HCT116 (cell line): ENCODE measurements at regions not wholly inside any gene's neighbourhood (a gene's known extent, or its start where the extent isn't known, plus 50 kb on each side); places are given as distances from the start of the nearest gene placed in this dataset.

Experiments
- ATAC-seq: fragments of 200-7000 bp; cut with Tn5 transposase; 2 replicates; pipeline ENCODE4 v1.9.1; 2020; ENCODE audit warnings: mild to moderate bottlenecking, moderate library complexity
- BruUV-seq: library from RNA; stranded (reverse); fragments of 400-500 nt; replicated peaks from 2 replicates; lab custom pipeline; 2021; lab: Mats Ljungman, UMichigan
- CTCF ChIA-PET: fragments of 300-600 bp; sonication (Branson Sonifier 250); formaldehyde crosslinking; loops from one replicate; lab custom pipeline; 2021; ENCODE audit warnings: antibody characterized with exemption; lab: Charles Lee
- POLR2A ChIA-PET: fragments of 300-600, 350-600 bp; sonication (Branson Sonifier 250); formaldehyde crosslinking; loops from one replicate; lab custom pipeline; 2021; ENCODE audit warnings: antibody characterized with exemption; lab: Charles Lee
- RAD21 ChIA-PET, 2 experiments: fragments of 300-600 bp; sonication (Branson Sonifier 250); formaldehyde crosslinking; loops; one replicate each; lab custom pipeline; 2023; ENCODE audit warnings: low total read pairs in 2 of 2; ENCODE audit not compliant: uncharacterized antibody in 2 of 2, unreplicated experiment in 2 of 2, low non-redundant PET in 1 of 2; lab: Charles Lee
- DNase-seq: peaks from one replicate; pipeline ENCODE4 v3.0.0-alpha.2; 2010; ENCODE audit warnings: low read depth, low spot score
- H2AFZ ChIP-seq: fragments of 200-600 bp; shearing (Covaris generic), sonication (generic); 2 replicates; pipeline ENCODE4 v1.6.1; 2017; ENCODE audit warnings: low read depth, mixed run types, mixed read lengths, antibody characterized with exemption, low read length; ENCODE audit not compliant: poor library complexity, severe bottlenecking
- H3K27ac ChIP-seq: 2 replicates; pipeline ENCODE4 v1.5.1; 2012; ENCODE audit warnings: low read depth, low read length
- H3K27me3 ChIP-seq: fragments of 200-600 bp; sonication (generic); 2 replicates; pipeline ENCODE4 v1.6.1; 2016; ENCODE audit warnings: mixed run types, low read length, mixed read lengths; ENCODE audit not compliant: insufficient read depth
- H3K36me3 ChIP-seq, 2 experiments: fragments of 200-500 bp in 1 of 2; fragments of 200-600 bp in 1 of 2; sonication (Bioruptor generic) in 1 of 2; sonication (generic) in 1 of 2; 2 replicates each; pipeline versions ENCODE4 v1.5.1 to v1.6.1; 2014 to 2016; ENCODE audit warnings: low read length in 2 of 2, inconsistent platforms in 1 of 2, mixed read lengths in 1 of 2, mixed run types in 1 of 2; ENCODE audit not compliant: insufficient read depth in 2 of 2, control insufficient read depth in 1 of 2
- H3K4me1 ChIP-seq, 2 experiments: fragments of 200-600 bp in 1 of 2; sonication (generic) in 1 of 2; 2 replicates each; pipeline versions ENCODE4 v1.5.1 to v1.6.1; 2012 to 2017; ENCODE audit warnings: low read length in 2 of 2, inconsistent platforms in 1 of 2, mild to moderate bottlenecking in 1 of 2, mixed read lengths in 1 of 2, mixed run types in 1 of 2, moderate library complexity in 1 of 2; ENCODE audit not compliant: insufficient read depth in 2 of 2, control insufficient read depth in 1 of 2
- H3K4me2 ChIP-seq: fragments of 200-600 bp; sonication (generic); 2 replicates; pipeline ENCODE4 v1.6.1; 2017; ENCODE audit warnings: mixed run types, low read length, mixed read lengths
- H3K4me3 ChIP-seq, 2 experiments: fragments of 200-600 bp in 1 of 2; sonication (generic) in 1 of 2; replicated peaks in 1 of 2; 2 replicates each; pipeline ENCODE4 v1.5.1; 2011 to 2016; ENCODE audit warnings: low read length in 2 of 2, control low read depth in 1 of 2, low read depth in 1 of 2, mild to moderate bottlenecking in 1 of 2, mixed read lengths in 1 of 2, mixed run types in 1 of 2
- H3K79me2 ChIP-seq: fragments of 200-600 bp; sonication (generic); 2 replicates; pipeline ENCODE4 v1.6.1; 2017; ENCODE audit warnings: mild to moderate bottlenecking, mixed run types, low read length, moderate library complexity, mixed read lengths; ENCODE audit not compliant: insufficient read depth
- H3K9ac ChIP-seq: fragments of 200-600 bp; sonication (generic); 2 replicates; pipeline ENCODE4 v1.6.1; 2016; ENCODE audit warnings: low read length, mixed read lengths
- H3K9me2 ChIP-seq: fragments of 200-600 bp; sonication (generic), shearing (Covaris generic); 2 replicates; pipeline ENCODE4 v1.6.1; 2017; ENCODE audit warnings: mixed run types, mild to moderate bottlenecking, moderate library complexity; ENCODE audit not compliant: insufficient read depth
- H3K9me3 ChIP-seq, 2 experiments: fragments of 200-500 bp in 1 of 2; fragments of 200-600 bp in 1 of 2; sonication (Bioruptor generic) in 1 of 2; sonication (generic) in 1 of 2; 2 replicates each; pipeline ENCODE4 v1.6.1; 2014 to 2017; ENCODE audit warnings: low read length in 2 of 2, mixed read lengths in 2 of 2, inconsistent platforms in 1 of 2, low read depth in 1 of 2, mild to moderate bottlenecking in 1 of 2, mixed run types in 1 of 2, moderate library complexity in 1 of 2; ENCODE audit not compliant: control insufficient read depth in 1 of 2, insufficient read depth in 1 of 2
- H4K20me1 ChIP-seq: fragments of 200-600 bp; sonication (generic), shearing (Covaris generic); 2 replicates; pipeline ENCODE4 v1.6.1; 2017; ENCODE audit warnings: mixed run types, mild to moderate bottlenecking, moderate library complexity; ENCODE audit not compliant: insufficient read depth
- ATF3 ChIP-seq: IDR thresholded peaks from 2 replicates; pipeline ENCODE4 v1.6.1; 2012
- CBX3 ChIP-seq: IDR thresholded peaks from 2 replicates; pipeline ENCODE4 v1.6.1; 2012; ENCODE audit warnings: low read depth
- CTCF ChIP-seq, 3 experiments: fragments of 200-600 bp in 1 of 3; sonication (generic) in 1 of 3; IDR thresholded peaks in 2 of 3; conservative IDR thresholded peaks in 1 of 3; 2 replicates each; pipeline ENCODE4 v1.5.1; 2012 to 2017; ENCODE audit warnings: low read depth in 2 of 3, low read length in 2 of 3, antibody characterized with exemption in 1 of 3, borderline replicate concordance in 1 of 3, control low read depth in 1 of 3, mild to moderate bottlenecking in 1 of 3, mixed read lengths in 1 of 3, mixed run types in 1 of 3, moderate library complexity in 1 of 3; ENCODE audit not compliant: insufficient read depth in 1 of 3
- EGR1 ChIP-seq: IDR thresholded peaks from 2 replicates; pipeline ENCODE4 v1.6.1; 2012; ENCODE audit warnings: low read depth
- ELF1 ChIP-seq: IDR thresholded peaks from 2 replicates; pipeline ENCODE4 v1.6.1; 2012; ENCODE audit warnings: low read depth, borderline replicate concordance
- EZH2phosphoT487 ChIP-seq: fragments of 200-600 bp; IDR thresholded peaks from 2 replicates; pipeline ENCODE4 v1.6.1; 2018; ENCODE audit warnings: antibody characterized with exemption, borderline replicate concordance
- FOSL1 ChIP-seq: IDR thresholded peaks from 2 replicates; pipeline ENCODE4 v1.6.1; 2012; ENCODE audit warnings: low read depth
- JUND ChIP-seq: IDR thresholded peaks from 2 replicates; pipeline ENCODE4 v1.6.1; 2012
- POLR2A ChIP-seq: IDR thresholded peaks from 2 replicates; pipeline ENCODE4 v1.7.0; 2011; ENCODE audit warnings: borderline replicate concordance; ENCODE audit not compliant: insufficient read depth, insufficient read length; ENCODE audit errors: extremely low read depth
- RAD21 ChIP-seq: IDR thresholded peaks from 2 replicates; pipeline ENCODE4 v1.6.1; 2012; ENCODE audit warnings: low read depth, mild to moderate bottlenecking
- REST ChIP-seq: IDR thresholded peaks from 2 replicates; pipeline ENCODE4 v1.6.1; 2012; ENCODE audit warnings: low read depth
- SIN3A ChIP-seq: IDR thresholded peaks from 2 replicates; pipeline ENCODE4 v1.6.1; 2012; ENCODE audit warnings: low read depth
- SP1 ChIP-seq: IDR thresholded peaks from 2 replicates; pipeline ENCODE4 v1.6.1; 2012; ENCODE audit warnings: low read depth
- TCF7L2 ChIP-seq: IDR thresholded peaks from 2 replicates; pipeline ENCODE4 v1.7.0; 2011; ENCODE audit warnings: borderline replicate concordance, inconsistent platforms; ENCODE audit not compliant: insufficient read depth, insufficient read length; ENCODE audit errors: extremely low read depth
- ZFX ChIP-seq: fragments of 450-650 bp; IDR thresholded peaks from 2 replicates; pipeline ENCODE4 v1.6.1; 2017
- intact Hi-C: fragments of 100-400 bp; cut with micrococcal nuclease; formaldehyde crosslinking; loops from 2 replicates; pipeline ENCODE4 v1.10.0; 2022

GRCh38 chr3:35392187-35392586 is 247.1 kb upstream of the ARPP21 start:
- no peak for DNase-seq
- no peak for TF ChIP-seq SIN3A
- no peak for TF ChIP-seq ELF1
- TF ChIP-seq CTCF (IDR thresholded peaks at IDR 0.05 in 2 of 3, conservative IDR thresholded peaks at IDR 0.05 in 1 of 3; ENCODE audit: borderline replicate concordance in 1 of 3, insufficient read depth in 1 of 3, low read depth in 2 of 3, low read length in 2 of 3) = no peak
- no peak for TF ChIP-seq POLR2A
- TF ChIP-seq CBX3 = no peak
- no peak for TF ChIP-seq SP1
- TF ChIP-seq ZFX = no peak
- TF ChIP-seq FOSL1 = no peak
- no peak for TF ChIP-seq JUND
- TF ChIP-seq EZH2phosphoT487 = no peak
- no peak for TF ChIP-seq EGR1
- no peak for TF ChIP-seq RAD21
- TF ChIP-seq TCF7L2 = no peak
- TF ChIP-seq REST = no peak
- TF ChIP-seq ATF3 = no peak
- CTCF ChIA-PET = no interaction called here
- H3K9me3 ChIP-seq = peaks cover 0 to 19% of the 10 kb centered on the region in 2 experiments; a peak in 2 of 4 replicates
- POLR2A ChIA-PET = no interaction called here
- H3K36me3 ChIP-seq = no peaks in the 10 kb centered on the region
- H3K4me2 ChIP-seq = no peak overlapping the region
- H3K27me3 ChIP-seq = no peaks in the 10 kb centered on the region
- no peak overlapping the region for H3K9ac ChIP-seq
- no peak overlapping the region for H3K4me3 ChIP-seq
- no peak overlapping the region for H3K27ac ChIP-seq
- no peaks in the 10 kb centered on the region for H3K79me2 ChIP-seq
- H3K9me2 ChIP-seq = no peaks in the 10 kb centered on the region
- no peaks in the 10 kb centered on the region for H4K20me1 ChIP-seq
- H3K4me1 ChIP-seq = no peaks in the 10 kb centered on the region
- ATAC-seq = no peak
- RAD21 ChIA-PET = no interaction called here
- intact Hi-C loops = no loop called here
- no peak overlapping the region for H2AFZ ChIP-seq
- no TSS peak for BruUV-seq
